ENCODE measurements at regions not wholly inside any gene's neighbourhood (a gene's known extent, or its start where the extent isn't known, plus 50 kb on each side); places are given as distances from the start of the nearest gene placed in this dataset.

GRCh38 chr4:120304801-120305200, 238.2 kb upstream of the MAD2L1 start:
- TF ChIP-seq CTCF (conservative IDR thresholded peaks at IDR 0.05; ENCODE audit: low read depth in 2 of 2) = no peak
- no peak for TF ChIP-seq EZH2 (IDR thresholded peaks at IDR 0.05; ENCODE audit: low read depth, unreplicated experiment)
- TF ChIP-seq ETS1 (IDR thresholded peaks at IDR 0.05) = no peak
- no peak for TF ChIP-seq POLR2AphosphoS5 (IDR thresholded peaks at IDR 0.05; ENCODE audit: low read depth)
- no peak for TF ChIP-seq EZH2phosphoT487 (IDR thresholded peaks at IDR 0.05; ENCODE audit: unreplicated experiment)
- no peak for TF ChIP-seq REST (IDR thresholded peaks at IDR 0.05; ENCODE audit: unreplicated experiment)
- TF ChIP-seq JUNB (IDR thresholded peaks at IDR 0.05; ENCODE audit: unreplicated experiment) = no peak
- no peak for TF ChIP-seq CREB1 (CRISPR knock-in tag; IDR thresholded peaks at IDR 0.05; ENCODE audit: low read depth)
- no peak for TF ChIP-seq ZNF331 (CRISPR knock-in tag; IDR thresholded peaks at IDR 0.05; ENCODE audit: low read depth)
- no peak for TF ChIP-seq ZNF114 (CRISPR knock-in tag; IDR thresholded peaks at IDR 0.05)
